OCI-LY7 (cell line): ENCODE measurements at regions not wholly inside any gene's neighbourhood (a gene's known extent, or its start where the extent isn't known, plus 50 kb on each side); places are given as distances from the start of the nearest gene placed in this dataset.
"Not testable (repeated sequence)": the region's sequence is repeated elsewhere in the genome, so short reads cannot be mapped to it uniquely, and the experiment has no call there.

ENCODE experiments used
- BruUV-seq: library from RNA; stranded (reverse); fragments of 400-500 nt; replicated peaks from 2 replicates; lab custom pipeline; 2021; lab: Mats Ljungman, UMichigan
- CTCF ChIA-PET: fragments of 300-600 bp; sonication (Branson Sonifier 250); formaldehyde crosslinking; loops from one replicate; lab custom pipeline; 2022; ENCODE audit warnings: antibody characterized with exemption; ENCODE audit not compliant: unreplicated experiment; lab: Charles Lee
- POLR2A ChIA-PET: fragments of 300-600 bp; sonication (Branson Sonifier 250); formaldehyde crosslinking; loops from one replicate; lab custom pipeline; 2022; ENCODE audit warnings: antibody characterized with exemption; lab: Charles Lee
- DNase-seq: peaks from one replicate; pipeline ENCODE4 v3.0.0-alpha.2; 2015; ENCODE audit warnings: low spot score
- H2AFZ ChIP-seq: fragments of 200-600 bp; sonication (generic), shearing (Covaris generic); 2 replicates; pipeline ENCODE4 v1.6.1; 2014; ENCODE audit warnings: mild to moderate bottlenecking, antibody characterized with exemption, low read length, moderate library complexity
- H3K27ac ChIP-seq: fragments of 200-600 bp; sonication (generic); 2 replicates; pipeline ENCODE4 v1.5.1; 2014; ENCODE audit warnings: mixed run types, low read depth, mild to moderate bottlenecking, moderate library complexity, low read length, inconsistent platforms; ENCODE audit not compliant: poor library complexity, severe bottlenecking
- H3K36me3 ChIP-seq: fragments of 200-600 bp; sonication (generic); 2 replicates; pipeline ENCODE4 v1.6.1; 2014; ENCODE audit warnings: mild to moderate bottlenecking, antibody characterized with exemption, low read length, moderate library complexity, mixed read lengths; ENCODE audit not compliant: insufficient read depth
- H3K4me1 ChIP-seq: fragments of 200-600 bp; sonication (generic); 2 replicates; pipeline ENCODE4 v1.5.1; 2014; ENCODE audit warnings: mild to moderate bottlenecking, low read length; ENCODE audit not compliant: insufficient read depth, poor library complexity, severe bottlenecking
- H3K4me2 ChIP-seq: fragments of 200-600 bp; sonication (generic); 2 replicates; pipeline ENCODE4 v1.6.1; 2014; ENCODE audit warnings: mild to moderate bottlenecking, low read length
- H3K4me3 ChIP-seq: fragments of 200-600 bp; sonication (generic); 2 replicates; pipeline ENCODE4 v1.5.1; 2014; ENCODE audit warnings: mild to moderate bottlenecking, low read depth, low read length; ENCODE audit not compliant: poor library complexity, severe bottlenecking
- H3K79me2 ChIP-seq: fragments of 200-600 bp; sonication (generic); 2 replicates; pipeline ENCODE4 v1.6.1; 2016; ENCODE audit warnings: low read depth, mild to moderate bottlenecking, low read length, moderate library complexity, mixed read lengths; ENCODE audit not compliant: insufficient read depth
- H3K9me2 ChIP-seq: fragments of 200-600 bp; sonication (generic); 2 replicates; pipeline ENCODE4 v1.6.1; 2016; ENCODE audit warnings: mild to moderate bottlenecking, low read length, mixed read lengths; ENCODE audit not compliant: insufficient read depth
- H3K9me3 ChIP-seq: fragments of 200-600 bp; sonication (generic); 2 replicates; pipeline ENCODE4 v1.6.1; 2014; ENCODE audit warnings: mild to moderate bottlenecking, mixed run types, low read length, mixed read lengths
- H4K20me1 ChIP-seq: fragments of 200-600 bp; sonication (generic); 2 replicates; pipeline ENCODE4 v1.6.1; 2014; ENCODE audit warnings: mild to moderate bottlenecking, antibody characterized with exemption, low read length, moderate library complexity, mixed read lengths; ENCODE audit not compliant: insufficient read depth
- CTCF ChIP-seq: fragments of 200-600 bp; sonication (generic); conservative IDR thresholded peaks from 2 replicates; pipeline ENCODE4 v1.5.1; 2014; ENCODE audit warnings: mild to moderate bottlenecking, antibody characterized with exemption, low read length, moderate library complexity, mixed read lengths
- EZH2phosphoT487 ChIP-seq: fragments of 200-600 bp; sonication (generic); IDR thresholded peaks from 2 replicates; pipeline ENCODE4 v1.6.1; 2018; ENCODE audit warnings: low read depth, borderline replicate concordance, mild to moderate bottlenecking, mixed run types, antibody characterized with exemption, low read length, moderate library complexity, mixed read lengths
- intact Hi-C: fragments of 100-400 bp; cut with micrococcal nuclease; formaldehyde crosslinking; loops from one replicate; pipeline ENCODE4 v1.10.0; 2022; ENCODE audit not compliant: unreplicated experiment

- H3K4me1 ChIP-seq, result no peaks in the 10 kb centered on the region
- no peaks in the 10 kb centered on the region for H3K79me2 ChIP-seq
- H3K4me2 ChIP-seq, result no peak overlapping the region
- BruUV-seq, result no TSS peak
- DNase-seq, result no peak
- no peaks in the 10 kb centered on the region for H3K36me3 ChIP-seq
- peaks cover 9% of the 10 kb centered on the region; the same call in 1 of the 2 replicates for H3K9me3 ChIP-seq
- no peaks in the 10 kb centered on the region for H4K20me1 ChIP-seq
- TF ChIP-seq EZH2phosphoT487 (no peak), CTCF (no peak)
- ChIA-PET CTCF (no interaction called here), POLR2A (no interaction called here)
- no peak overlapping the region for H2AFZ ChIP-seq
- no peak overlapping the region for H3K4me3 ChIP-seq
- no peaks in the 10 kb centered on the region for H3K9me2 ChIP-seq
- intact Hi-C loops, result no loop called here
- no peak overlapping the region for H3K27ac ChIP-seq
These were observed 576.5 kb downstream of the KCNJ18 start for GRCh38 chr17:22268912-22269220.

GRCh38 chr17:22270381-22270780 lies 578.1 kb downstream of the KCNJ18 start:
- Histone ChIP-seq H3K4me2 (no peak overlapping the region), H3K27ac (no peak overlapping the region), H3K36me3 (no peaks in the 10 kb centered on the region), H3K9me2 (no peaks in the 10 kb centered on the region), H3K9me3 (no peaks in the 10 kb centered on the region), H4K20me1 (no peaks in the 10 kb centered on the region), H3K4me1 (no peaks in the 10 kb centered on the region), H3K79me2 (no peaks in the 10 kb centered on the region), H3K4me3 (no peak overlapping the region), H2AFZ (no peak overlapping the region)
- no TSS peak for BruUV-seq
- CTCF ChIA-PET, result no interaction called here
- intact Hi-C loops, result no loop called here
- DNase-seq, result no peak
- POLR2A ChIA-PET, result no interaction called here
- no peak for TF ChIP-seq EZH2phosphoT487
- TF ChIP-seq CTCF, result no peak

- DNase-seq, H3K4me1 ChIP-seq, H3K4me2 ChIP-seq, H3K4me3 ChIP-seq, H3K27ac ChIP-seq, H3K9me3 ChIP-seq, H4K20me1 ChIP-seq, BruUV-seq, H3K79me2 ChIP-seq, H2AFZ ChIP-seq, CTCF ChIA-PET, H3K36me3 ChIP-seq, intact Hi-C loops, H3K9me2 ChIP-seq, POLR2A ChIA-PET: not testable (repeated sequence)
These were observed 578.5 kb downstream of the KCNJ18 start for GRCh38 chr17:22270809-22271208.
